Tongue (tissue), 1 donor: ENCODE measurements at regions not wholly inside any gene's neighbourhood (a gene's known extent, or its start where the extent isn't known, plus 50 kb on each side); places are given as distances from the start of the nearest gene placed in this dataset.

Experiments
- DNase-seq: peaks from one replicate; pipeline ENCODE4 v3.0.0-alpha.2; 2015

DNA sequence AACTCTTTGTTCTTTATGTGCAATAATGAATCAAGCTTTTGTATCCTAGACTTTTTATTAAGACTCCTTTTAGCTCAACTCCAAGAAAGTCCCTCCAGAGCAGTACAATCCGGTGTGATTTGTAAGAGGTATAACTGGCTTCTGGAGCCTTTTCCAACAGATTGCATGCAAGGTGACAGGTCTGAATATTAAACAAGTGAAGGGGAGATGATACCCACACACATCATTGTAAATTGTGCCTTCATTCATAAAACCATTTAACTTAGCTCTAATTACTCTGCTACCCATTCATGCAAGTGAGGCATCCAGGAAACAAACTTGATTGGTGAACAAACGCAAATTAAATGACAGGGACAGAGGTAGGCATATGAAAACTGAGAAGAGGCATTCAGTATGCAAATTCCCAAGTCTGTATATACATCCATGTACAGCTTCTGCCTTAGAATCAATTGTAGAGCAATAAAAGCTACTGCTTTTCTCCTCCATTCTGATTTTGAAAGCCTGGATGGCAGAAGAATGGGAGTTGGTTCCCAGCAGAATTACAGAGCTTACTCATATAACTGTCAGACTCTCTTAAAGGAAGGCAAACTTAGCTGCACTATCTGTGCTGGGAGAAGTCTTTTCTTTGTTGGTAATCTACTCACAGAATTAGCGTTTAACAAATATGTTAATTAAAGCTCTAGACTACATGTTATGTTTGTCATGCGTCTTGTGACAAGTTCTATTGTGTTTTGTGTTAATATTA, 261.0 kb upstream of the CDH6 start:
- DNase-seq: no peak

GRCh38 chr5:30930736-30931135, 262.8 kb upstream of the CDH6 start:
- DNase-seq: no peak

DNA sequence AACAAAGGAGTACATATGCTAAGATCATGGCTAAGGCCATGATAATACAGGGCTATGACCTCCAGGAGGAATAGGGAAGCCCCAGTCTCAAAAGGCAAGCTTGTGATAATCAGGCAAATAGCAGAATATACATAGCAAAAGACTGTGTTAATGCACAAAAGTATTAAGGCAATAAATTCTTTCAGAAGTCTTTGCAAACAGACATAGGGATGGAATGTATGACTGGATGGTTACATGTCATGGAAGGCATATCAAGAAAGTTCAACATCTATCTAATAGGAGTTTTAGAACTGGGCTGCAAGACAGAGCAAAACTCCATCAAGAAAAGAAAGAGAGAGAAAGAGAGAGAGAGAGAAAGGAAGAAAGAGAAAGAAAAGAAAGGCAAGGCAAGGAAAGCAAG, 264.5 kb upstream of the CDH6 start:
- no peak for DNase-seq

DNA sequence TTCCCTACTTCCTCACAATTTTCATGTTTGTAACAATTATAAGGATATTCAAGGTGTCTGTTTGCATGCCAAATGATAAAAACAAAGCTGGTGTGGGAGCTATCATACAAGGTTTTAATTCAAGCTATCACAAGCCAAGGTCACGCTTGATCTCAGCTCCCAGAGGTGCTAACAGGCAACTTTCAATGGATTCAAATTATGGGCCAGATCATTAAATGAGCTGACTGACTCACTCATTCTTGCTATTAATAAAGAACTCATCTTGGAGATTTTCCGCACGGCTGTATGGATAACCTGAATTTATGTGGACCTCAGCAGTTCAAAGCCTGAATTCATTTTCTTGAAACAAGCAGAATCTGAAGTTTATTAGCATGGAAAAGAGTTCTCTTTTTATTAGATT, 267.3 kb upstream of the CDH6 start:
- no peak for DNase-seq

- no peak for DNase-seq
These were observed 272.1 kb upstream of the CDH6 start for GRCh38 chr5:30921388-30921787.

- DNase-seq: no peak
These were observed 275.3 kb upstream of the CDH6 start for GRCh38 chr5:30918171-30918570.

GRCh38 chr5:30908356-30908755, 285.1 kb upstream of the CDH6 start:
- DNase-seq: no peak

- DNase-seq: no peak
These were observed 293.1 kb upstream of the CDH6 start for GRCh38 chr5:30900367-30900766.

DNA sequence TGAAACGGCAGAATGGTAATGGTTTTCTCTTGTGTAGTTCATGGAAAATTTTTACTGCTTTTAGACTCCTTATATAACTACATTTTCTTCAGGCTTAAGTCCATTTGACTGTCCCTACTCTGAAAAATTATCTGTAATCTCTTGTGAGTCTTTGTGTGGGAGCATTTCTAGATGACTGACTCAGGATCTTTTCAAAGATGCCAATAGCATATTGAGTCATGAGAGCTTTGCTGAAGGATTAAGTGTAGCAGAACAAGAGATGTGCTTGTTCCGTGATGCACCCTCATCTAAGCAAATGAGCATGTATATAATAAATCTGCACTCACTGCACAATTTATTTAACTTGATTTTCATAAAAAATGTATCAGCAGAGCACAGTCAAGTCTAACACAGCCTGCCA, 298.7 kb upstream of the CDH6 start:
- no peak for DNase-seq

- DNase-seq: no peak
These were observed 301.8 kb upstream of the CDH6 start for GRCh38 chr5:30891660-30892059.

DNA sequence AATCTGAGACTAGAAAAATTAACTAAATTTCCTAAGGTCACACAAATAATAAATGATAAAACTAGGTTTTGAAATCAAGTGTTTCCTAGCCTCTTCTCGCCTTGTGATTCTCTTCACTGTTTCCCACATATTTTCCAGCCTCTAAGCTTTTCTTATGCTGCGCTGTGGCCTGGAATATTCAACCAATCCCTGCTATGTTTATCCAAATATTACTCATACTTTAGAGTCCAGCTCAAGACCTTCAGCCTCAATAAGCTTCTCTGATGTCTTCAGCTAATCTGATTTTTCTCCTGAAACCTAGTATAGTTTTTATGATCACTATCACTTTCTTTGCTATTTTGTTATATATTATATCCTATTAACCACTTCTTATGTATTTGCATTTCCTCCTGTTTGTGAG, 303.1 kb upstream of the CDH6 start:
- no peak for DNase-seq

DNA sequence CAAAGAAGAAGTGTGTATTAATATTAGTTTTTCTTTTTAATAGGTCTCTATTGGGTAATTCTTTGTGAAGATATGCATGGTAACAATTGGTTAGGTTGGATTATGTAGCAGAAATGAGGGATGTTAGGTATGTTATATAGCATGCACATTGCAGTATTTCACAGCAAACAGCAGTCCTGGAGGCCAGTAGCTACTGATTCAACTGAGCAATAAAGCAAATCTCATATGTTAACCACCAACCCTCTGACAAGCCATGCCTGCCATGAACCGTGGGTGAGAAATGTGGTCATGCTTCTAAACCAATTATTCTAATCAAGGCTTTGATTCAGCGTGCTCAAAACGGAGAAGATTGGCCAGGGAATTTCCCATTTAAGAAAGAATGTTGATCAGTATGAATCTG, 313.0 kb upstream of the CDH6 start:
- DNase-seq: no peak

DNA sequence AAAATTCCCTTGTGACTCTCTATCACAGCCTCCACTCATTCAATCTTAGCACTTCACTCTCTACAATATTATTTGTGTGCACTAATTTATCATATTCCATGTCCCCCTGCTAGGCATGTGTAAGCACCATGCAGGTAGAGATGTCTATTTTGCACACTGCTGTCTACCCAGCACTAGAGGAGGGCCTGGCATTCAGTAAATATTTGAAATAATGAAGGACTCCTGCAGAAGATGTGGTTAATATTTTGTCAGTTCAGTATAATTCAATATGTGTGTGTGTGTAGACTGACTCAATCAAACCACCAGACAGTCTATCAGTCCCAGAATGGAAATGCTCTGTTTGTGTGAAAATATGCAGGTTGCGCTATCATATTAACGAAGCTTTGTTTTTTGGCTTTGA, 313.6 kb upstream of the CDH6 start:
- no peak for DNase-seq

DNA sequence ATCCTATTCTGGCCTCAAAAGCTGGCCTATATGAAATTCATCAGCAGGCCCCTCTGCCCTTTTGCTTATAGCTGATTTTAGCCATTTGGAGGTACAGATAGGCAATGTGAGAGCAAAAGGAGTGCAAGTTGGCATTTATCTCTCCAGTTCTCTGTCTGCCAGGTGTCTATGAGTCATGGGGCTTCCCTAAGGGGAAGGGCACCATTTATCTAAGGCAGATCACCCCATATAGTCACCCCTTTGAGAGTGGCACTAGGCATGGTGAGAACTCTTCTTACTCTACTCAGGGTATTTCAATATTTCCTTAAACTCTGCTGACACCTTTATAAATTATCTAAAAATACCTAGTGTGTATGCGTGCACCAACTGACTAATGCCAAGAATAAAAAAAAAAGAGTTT, 314.7 kb upstream of the CDH6 start:
- no peak for DNase-seq

- no peak for DNase-seq
These were observed 315.2 kb upstream of the CDH6 start for GRCh38 chr5:30878296-30878695.

- DNase-seq: no peak
These were observed 319.0 kb upstream of the CDH6 start for GRCh38 chr5:30874241-30875034.

GRCh38 chr5:30871196-30871595, 322.3 kb upstream of the CDH6 start:
- DNase-seq: no peak

- DNase-seq: no peak
These were observed 325.8 kb upstream of the CDH6 start for GRCh38 chr5:30867711-30868110.

GRCh38 chr5:30866142-30866541, 327.3 kb upstream of the CDH6 start:
- no peak for DNase-seq

DNA sequence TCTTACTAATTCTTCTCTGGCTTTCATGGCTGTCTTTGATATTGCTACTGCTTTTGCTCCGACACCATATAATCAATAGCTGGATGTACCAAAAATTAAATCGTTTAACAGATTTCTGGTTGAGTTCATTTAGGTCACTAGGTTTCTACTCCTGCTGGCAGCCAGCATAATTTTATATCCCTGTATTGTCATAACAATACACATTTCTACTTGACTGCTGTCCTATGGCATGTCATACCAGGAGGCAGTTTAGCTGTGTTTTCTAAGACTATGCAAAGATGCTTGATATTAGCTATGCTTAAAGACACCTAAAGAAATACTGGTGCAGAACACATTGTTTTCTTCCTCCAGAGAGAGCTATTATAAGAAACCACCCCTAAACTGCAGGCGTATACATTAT, 337.2 kb upstream of the CDH6 start:
- DNase-seq: no peak

DNA sequence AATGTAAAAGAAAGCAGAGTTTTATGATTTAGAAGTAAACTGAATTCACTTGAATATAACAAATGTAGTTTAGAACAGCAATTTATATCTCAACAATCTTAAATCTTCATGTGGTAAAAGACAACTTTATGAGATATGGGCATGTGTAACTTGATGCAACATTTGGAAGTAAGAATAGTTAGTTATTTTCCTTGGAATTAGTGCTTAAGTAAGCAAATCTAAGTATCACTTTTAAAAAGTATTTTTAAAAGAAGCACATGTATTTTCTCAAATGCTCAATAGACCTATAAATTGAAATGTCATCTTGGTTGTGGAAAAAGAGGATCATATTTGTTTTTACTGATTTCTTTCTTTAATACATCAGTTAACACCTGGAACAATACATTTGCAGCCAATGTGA, 340.3 kb upstream of the CDH6 start:
- no peak for DNase-seq

DNA sequence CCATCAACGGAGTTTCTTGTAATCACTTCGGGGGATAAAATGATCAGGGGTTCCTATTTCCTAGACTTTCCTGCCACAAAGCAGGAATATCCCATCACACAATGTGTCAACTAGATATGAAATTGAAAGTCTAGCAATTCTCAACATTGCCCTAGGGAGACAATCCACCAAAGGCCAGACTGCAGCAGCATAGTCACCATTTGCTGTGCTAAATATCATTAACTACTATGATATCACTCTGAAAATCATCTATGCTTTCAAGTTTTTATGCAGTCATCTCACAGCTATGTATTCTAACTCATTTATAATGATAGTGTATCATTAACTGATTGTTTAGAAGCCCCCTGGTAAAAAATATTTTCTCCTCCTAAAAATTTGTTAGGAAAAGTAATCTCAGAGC, 342.6 kb upstream of the CDH6 start:
- DNase-seq: no peak

- no peak for DNase-seq
These were observed 343.4 kb upstream of the CDH6 start for GRCh38 chr5:30849931-30850710.
